Activated T-helper 17 cell treated with anti-CD3 and anti-CD28 coated beads, Interleukin-2, amount 50 U/mL, for 72 hours (primary cell): ENCODE measurements at regions not wholly inside any gene's neighbourhood (a gene's known extent, or its start where the extent isn't known, plus 50 kb on each side); places are given as distances from the start of the nearest gene placed in this dataset.
"Not testable (repeated sequence)": the region's sequence is repeated elsewhere in the genome, so short reads cannot be mapped to it uniquely, and the experiment has no call there.

ENCODE experiments used
- ATAC-seq: fragments of 150-1000 bp; cut with Tn5 transposase; replicated peaks from 2 replicates; pipeline ENCODE4 v1.10.0; 2021; ENCODE audit warnings: mild to moderate bottlenecking, moderate library complexity
- H3K27ac Mint-ChIP-seq: one replicate; pipeline ENCODE4 v1.8.0; 2022; ENCODE audit warnings: mixed read lengths
- H3K27me3 Mint-ChIP-seq: one replicate; pipeline ENCODE4 v1.8.0; 2022; ENCODE audit warnings: mixed read lengths
- H3K36me3 Mint-ChIP-seq: one replicate; pipeline ENCODE4 v1.8.0; 2022; ENCODE audit warnings: low read depth, mild to moderate bottlenecking, mixed read lengths
- H3K4me1 Mint-ChIP-seq: one replicate; pipeline ENCODE4 v1.8.0; 2022; ENCODE audit warnings: mixed read lengths
- H3K4me3 Mint-ChIP-seq: one replicate; pipeline ENCODE4 v1.8.0; 2022; ENCODE audit warnings: mild to moderate bottlenecking, mixed read lengths
- H3K9me3 Mint-ChIP-seq: one replicate; pipeline ENCODE4 v1.8.0; 2022; ENCODE audit warnings: mixed read lengths

GRCh38 chr6:132115714-132116366 is 164.7 kb upstream of the CCN2 start:
- Mint-ChIP-seq H3K27ac (no peak overlapping the region), H3K9me3 (peaks cover 4% of the 10 kb centered on the region), H3K27me3 (peaks cover 13% of the 10 kb centered on the region), H3K36me3 (no peaks in the 10 kb centered on the region), H3K4me3 (no peak overlapping the region), H3K4me1 (no peaks in the 10 kb centered on the region)
- no peak for ATAC-seq

- peaks cover 13% of the 10 kb centered on the region for H3K27me3 Mint-ChIP-seq
- H3K36me3 Mint-ChIP-seq: no peaks in the 10 kb centered on the region
- no peak overlapping the region for H3K27ac Mint-ChIP-seq
- no peak for ATAC-seq
- H3K4me3 Mint-ChIP-seq: no peak overlapping the region
- H3K4me1 Mint-ChIP-seq: no peaks in the 10 kb centered on the region
- peaks cover 8% of the 10 kb centered on the region for H3K9me3 Mint-ChIP-seq
These were observed 163.1 kb upstream of the CCN2 start for GRCh38 chr6:132114201-132114825.

GRCh38 chr6:132109752-132110151 is 158.6 kb upstream of the CCN2 start:
- H3K27ac Mint-ChIP-seq, ATAC-seq, H3K27me3 Mint-ChIP-seq, H3K36me3 Mint-ChIP-seq, H3K4me3 Mint-ChIP-seq, H3K4me1 Mint-ChIP-seq: not testable (repeated sequence)
- H3K9me3 Mint-ChIP-seq: peaks cover 12% of the 10 kb centered on the region

GRCh38 chr6:132107896-132108295 is 156.7 kb upstream of the CCN2 start:
- Mint-ChIP-seq H3K36me3 (no peaks in the 10 kb centered on the region), H3K4me3 (no peak overlapping the region), H3K27me3 (peaks cover 7% of the 10 kb centered on the region), H3K9me3 (peaks cover 16% of the 10 kb centered on the region), H3K4me1 (no peaks in the 10 kb centered on the region), H3K27ac (no peak overlapping the region)
- no peak for ATAC-seq

- Mint-ChIP-seq H3K36me3 (no peaks in the 10 kb centered on the region), H3K27me3 (peaks cover 4% of the 10 kb centered on the region), H3K9me3 (peaks cover 4% of the 10 kb centered on the region), H3K4me1 (no peaks in the 10 kb centered on the region), H3K4me3 (no peak overlapping the region), H3K27ac (no peak overlapping the region)
- ATAC-seq: no peak
These were observed 150.4 kb upstream of the CCN2 start for GRCh38 chr6:132101535-132101934.

GRCh38 chr6:132100388-132100990 is 149.3 kb upstream of the CCN2 start:
- H3K9me3 Mint-ChIP-seq: peaks cover 4% of the 10 kb centered on the region
- H3K27ac Mint-ChIP-seq: no peak overlapping the region
- no peaks in the 10 kb centered on the region for H3K36me3 Mint-ChIP-seq
- H3K27me3 Mint-ChIP-seq: peaks cover 4% of the 10 kb centered on the region
- H3K4me1 Mint-ChIP-seq: no peaks in the 10 kb centered on the region
- ATAC-seq: no peak
- H3K4me3 Mint-ChIP-seq: no peak overlapping the region

- no peaks in the 10 kb centered on the region for H3K27me3 Mint-ChIP-seq
- no peaks in the 10 kb centered on the region for H3K36me3 Mint-ChIP-seq
- ATAC-seq: no peak
- H3K9me3 Mint-ChIP-seq: no peaks in the 10 kb centered on the region
- H3K4me3 Mint-ChIP-seq: no peak overlapping the region
- no peaks in the 10 kb centered on the region for H3K4me1 Mint-ChIP-seq
- H3K27ac Mint-ChIP-seq: no peak overlapping the region
These were observed 145.8 kb upstream of the CCN2 start for GRCh38 chr6:132096996-132097395.

- H3K27ac Mint-ChIP-seq: no peak overlapping the region
- H3K27me3 Mint-ChIP-seq: no peaks in the 10 kb centered on the region
- H3K36me3 Mint-ChIP-seq: no peaks in the 10 kb centered on the region
- H3K9me3 Mint-ChIP-seq: no peaks in the 10 kb centered on the region
- H3K4me3 Mint-ChIP-seq: no peak overlapping the region
- no peak for ATAC-seq
- no peaks in the 10 kb centered on the region for H3K4me1 Mint-ChIP-seq
These were observed 145.1 kb upstream of the CCN2 start for GRCh38 chr6:132096245-132096644.

- no peaks in the 10 kb centered on the region for H3K9me3 Mint-ChIP-seq
- H3K27me3 Mint-ChIP-seq: no peaks in the 10 kb centered on the region
- no peak for ATAC-seq
- H3K4me1 Mint-ChIP-seq: no peaks in the 10 kb centered on the region
- H3K36me3 Mint-ChIP-seq: no peaks in the 10 kb centered on the region
- H3K4me3 Mint-ChIP-seq: no peak overlapping the region
- H3K27ac Mint-ChIP-seq: no peak overlapping the region
These were observed 138.0 kb upstream of the CCN2 start for GRCh38 chr6:132089173-132089572.

- Mint-ChIP-seq H3K9me3 (no peaks in the 10 kb centered on the region), H3K4me3 (no peak overlapping the region), H3K36me3 (no peaks in the 10 kb centered on the region), H3K27me3 (no peaks in the 10 kb centered on the region), H3K27ac (no peak overlapping the region), H3K4me1 (no peaks in the 10 kb centered on the region)
- ATAC-seq: no peak
These were observed 137.0 kb upstream of the CCN2 start for GRCh38 chr6:132088150-132088549.

- Mint-ChIP-seq H3K4me1 (no peaks in the 10 kb centered on the region), H3K9me3 (no peaks in the 10 kb centered on the region), H3K27ac (no peak overlapping the region), H3K27me3 (peaks cover 3% of the 10 kb centered on the region), H3K36me3 (no peaks in the 10 kb centered on the region), H3K4me3 (no peak overlapping the region)
- no peak for ATAC-seq
These were observed 136.2 kb upstream of the CCN2 start for GRCh38 chr6:132087391-132087790.

GRCh38 chr6:132085731-132086130 is 134.6 kb upstream of the CCN2 start:
- no peak for ATAC-seq

GRCh38 chr6:132084811-132085509 is 133.8 kb upstream of the CCN2 start:
- H3K27me3 Mint-ChIP-seq: peaks cover 5% of the 10 kb centered on the region
- no peak overlapping the region for H3K27ac Mint-ChIP-seq
- no peaks in the 10 kb centered on the region for H3K36me3 Mint-ChIP-seq
- H3K4me3 Mint-ChIP-seq: no peak overlapping the region
- no peaks in the 10 kb centered on the region for H3K9me3 Mint-ChIP-seq
- no peak for ATAC-seq
- no peaks in the 10 kb centered on the region for H3K4me1 Mint-ChIP-seq

More at GRCh38 chr6:132085731-132086130, 134.6 kb upstream of the CCN2 start:
- Mint-ChIP-seq H3K36me3 (no peaks in the 10 kb centered on the region), H3K4me3 (no peak overlapping the region), H3K9me3 (no peaks in the 10 kb centered on the region), H3K27ac (no peak overlapping the region), H3K4me1 (no peaks in the 10 kb centered on the region), H3K27me3 (peaks cover 5% of the 10 kb centered on the region)

- Mint-ChIP-seq H3K9me3 (no peaks in the 10 kb centered on the region), H3K4me3 (no peak overlapping the region), H3K27me3 (peaks cover 5% of the 10 kb centered on the region), H3K27ac (no peak overlapping the region), H3K4me1 (no peaks in the 10 kb centered on the region), H3K36me3 (no peaks in the 10 kb centered on the region)
- ATAC-seq: no peak
These were observed 131.2 kb upstream of the CCN2 start for GRCh38 chr6:132082421-132082820.

- Mint-ChIP-seq H3K4me3 (no peak overlapping the region), H3K27me3 (peaks cover 8% of the 10 kb centered on the region), H3K4me1 (no peaks in the 10 kb centered on the region), H3K36me3 (no peaks in the 10 kb centered on the region), H3K9me3 (no peaks in the 10 kb centered on the region), H3K27ac (no peak overlapping the region)
- ATAC-seq: no peak
These were observed 130.2 kb upstream of the CCN2 start for GRCh38 chr6:132081338-132081737.
